Eye (tissue), 1 donor: ENCODE measurements at regions not wholly inside any gene's neighbourhood (a gene's known extent, or its start where the extent isn't known, plus 50 kb on each side); places are given as distances from the start of the nearest gene placed in this dataset.
A peak's percentile ranks its signal among the peaks of the same experiment; 100 is the strongest.
"Not testable (repeated sequence)": the region's sequence is repeated elsewhere in the genome, so short reads cannot be mapped to it uniquely, and the experiment has no call there.

Source experiments
- DNase-seq: peaks from one replicate; pipeline ENCODE4 v3.0.0-alpha.2; 2015

- no peak for DNase-seq
Observed at GRCh38 chr7:13241416-13241815, 554.0 kb downstream of the ARL4A start.

GRCh38 chr7:13257661-13258060, 570.2 kb downstream of the ARL4A start:
- DNase-seq: no peak

- DNase-seq: no peak
Observed at GRCh38 chr7:13258386-13258785, 571.0 kb downstream of the ARL4A start.

DNA sequence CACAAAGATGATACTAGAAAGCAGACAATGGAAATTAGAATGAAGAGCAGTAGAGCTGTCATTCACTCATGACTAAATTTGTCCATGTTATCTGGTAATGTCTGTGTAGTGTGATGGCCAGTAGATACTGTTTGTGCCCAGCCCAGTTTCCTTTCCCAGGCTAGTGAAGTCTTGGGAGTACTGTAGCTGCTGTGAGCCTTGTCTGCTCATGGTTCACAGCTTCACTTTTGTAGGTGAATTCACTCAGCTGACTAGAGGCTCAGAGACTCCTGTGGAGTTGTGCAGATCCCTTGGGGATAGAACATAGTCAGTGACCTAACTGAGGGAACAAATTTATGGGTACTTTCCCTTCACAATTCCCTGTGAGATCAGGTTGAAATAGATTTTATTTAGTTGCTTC, 572.5 kb downstream of the ARL4A start:
- DNase-seq: peak; percentile 35

GRCh38 chr7:13262929-13263530, 575.6 kb downstream of the ARL4A start:
- peak; percentile 80 for DNase-seq

- DNase-seq: no peak
Observed at GRCh38 chr7:13265271-13265670, 577.8 kb downstream of the ARL4A start.

DNA sequence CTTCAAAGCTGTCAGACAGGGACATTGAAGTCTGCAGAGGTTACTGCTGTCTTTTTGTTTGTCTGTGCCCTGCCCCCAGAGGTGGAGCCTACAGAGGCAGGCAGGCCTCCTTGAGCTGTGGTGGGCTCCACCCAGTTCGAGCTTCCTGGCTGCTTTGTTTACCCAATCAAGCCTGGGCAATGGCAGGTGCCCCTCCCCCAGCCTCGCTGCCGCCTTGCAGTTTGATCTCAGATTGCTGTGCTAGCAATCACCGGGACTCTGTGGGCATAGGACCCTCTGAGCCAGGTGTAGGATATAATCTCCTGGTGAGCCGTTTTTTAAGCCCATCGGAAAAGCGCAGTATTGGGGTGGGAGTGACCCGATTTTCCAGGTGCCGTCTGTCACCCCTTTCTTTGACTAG, 586.8 kb downstream of the ARL4A start:
- not testable (repeated sequence) for DNase-seq

- DNase-seq: no peak
Observed at GRCh38 chr7:13276977-13277376, 589.5 kb downstream of the ARL4A start.

- DNase-seq: no peak
Observed at GRCh38 chr7:13278020-13278419, 590.6 kb downstream of the ARL4A start.

- peak; percentile 64 for DNase-seq
Observed at GRCh38 chr7:13279854-13280435, 592.5 kb downstream of the ARL4A start.

GRCh38 chr7:13282377-13282980, 595.0 kb downstream of the ARL4A start:
- DNase-seq: peak; percentile 46

DNA sequence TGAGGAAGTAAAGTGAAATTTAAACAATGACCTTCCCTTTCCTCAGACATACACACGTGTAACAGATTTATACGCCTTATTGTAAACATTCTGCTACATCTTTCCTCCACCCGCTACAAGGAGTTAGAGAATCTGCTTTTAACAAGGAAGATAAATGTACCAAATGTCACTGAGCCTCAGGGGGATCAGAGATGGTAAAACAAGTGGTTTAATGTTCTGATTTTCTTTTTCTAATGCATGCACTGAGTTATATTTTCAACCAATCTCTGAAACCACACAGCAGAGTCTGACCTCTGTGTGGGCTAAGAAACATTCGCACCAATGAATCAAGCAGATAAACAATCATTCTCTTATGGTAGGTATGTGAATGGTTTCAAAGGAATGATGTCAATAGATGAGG, 599.5 kb downstream of the ARL4A start:
- DNase-seq: no peak

DNA sequence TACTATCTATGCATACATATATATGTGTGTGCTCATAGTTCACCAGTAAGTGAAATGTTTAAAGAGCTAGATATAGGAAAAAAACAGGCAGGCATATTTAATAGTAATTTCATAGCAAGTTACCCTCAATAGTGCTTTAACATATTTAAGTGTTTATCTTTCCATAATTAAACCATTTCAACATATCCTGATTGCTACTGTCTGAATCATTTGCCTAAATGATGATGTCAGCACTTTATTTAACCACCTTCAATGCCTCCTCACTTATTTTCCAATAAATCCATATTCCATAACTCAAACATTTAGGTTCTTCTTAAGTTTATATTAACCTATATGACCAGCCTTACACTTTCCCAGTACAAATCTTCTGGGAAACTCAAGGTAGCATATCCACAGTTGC, 601.1 kb downstream of the ARL4A start:
- DNase-seq: no peak

GRCh38 chr7:13290975-13291374, 603.5 kb downstream of the ARL4A start:
- DNase-seq: peak; percentile 5

DNA sequence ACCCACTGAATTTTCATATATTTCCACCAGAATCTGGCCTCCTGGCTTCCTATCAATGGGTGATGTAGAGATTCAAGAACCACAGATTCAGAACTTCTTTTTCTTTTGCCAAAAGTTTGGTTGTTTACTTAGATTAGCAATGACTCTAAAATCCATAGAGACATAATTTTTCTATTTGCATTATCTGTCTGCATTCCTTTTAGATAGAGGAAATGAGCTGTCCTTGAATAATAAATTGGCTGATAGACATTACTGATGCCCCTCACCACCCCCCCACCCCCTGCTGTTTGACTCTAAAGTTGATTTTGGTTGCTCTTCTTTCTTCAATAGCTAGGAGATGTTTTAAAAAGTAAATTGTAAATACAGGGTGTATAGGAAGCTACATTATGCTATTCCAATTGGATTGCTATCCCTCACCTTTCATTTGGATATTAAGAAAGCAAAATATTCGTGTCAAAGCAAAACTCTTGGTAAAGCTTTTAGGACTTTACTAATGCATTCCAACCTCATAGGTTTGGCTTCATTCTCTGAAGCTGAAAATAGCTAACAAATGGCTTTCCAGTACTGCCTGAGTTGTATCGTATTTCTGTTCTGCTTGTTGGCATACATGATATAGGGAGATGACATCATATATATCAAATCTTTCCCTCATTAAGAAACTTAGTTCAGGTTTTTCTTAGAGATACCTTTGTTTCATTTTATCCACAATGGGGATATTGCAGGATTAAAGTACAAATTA, 606.0 kb downstream of the ARL4A start:
- no peak for DNase-seq

DNA sequence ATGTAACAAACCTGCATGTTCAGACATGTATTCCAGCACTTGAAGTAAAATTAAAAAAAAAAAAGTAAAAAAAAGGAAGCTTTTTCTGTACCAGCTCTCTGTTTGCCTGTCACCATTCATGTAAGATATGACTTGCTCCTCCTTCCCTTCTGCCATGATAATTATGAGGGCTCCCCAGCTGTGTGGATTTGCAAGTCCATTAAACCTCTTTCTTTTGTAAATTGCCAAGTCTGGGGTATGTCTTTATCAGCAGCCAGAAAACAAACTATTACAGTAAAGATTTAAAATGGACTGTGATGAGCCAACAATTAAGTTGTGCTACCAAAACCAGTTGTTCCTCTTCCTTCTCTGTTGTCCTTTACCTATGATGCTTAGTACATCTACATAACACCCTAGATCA, 619.6 kb downstream of the ARL4A start:
- no peak for DNase-seq

DNA sequence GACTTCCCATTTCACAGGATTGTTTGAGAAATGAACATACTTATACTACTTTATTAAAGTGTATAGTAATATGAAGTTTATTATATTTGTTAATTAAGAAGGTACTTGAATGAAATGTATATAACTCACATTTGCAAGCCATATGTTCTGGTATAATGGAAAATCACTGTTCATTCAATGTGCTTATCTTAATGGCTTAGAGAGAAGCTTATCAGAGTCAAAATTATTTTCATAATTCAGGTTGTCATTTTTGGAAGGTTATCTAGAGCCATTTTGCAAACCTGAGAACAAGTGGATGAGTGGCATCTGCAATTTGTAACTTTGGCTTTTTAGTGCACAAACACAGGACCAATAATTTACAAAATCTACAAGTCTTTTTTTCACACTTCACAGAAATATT, 621.0 kb downstream of the ARL4A start:
- no peak for DNase-seq

GRCh38 chr7:13309535-13309934, 622.1 kb downstream of the ARL4A start:
- DNase-seq: no peak

DNA sequence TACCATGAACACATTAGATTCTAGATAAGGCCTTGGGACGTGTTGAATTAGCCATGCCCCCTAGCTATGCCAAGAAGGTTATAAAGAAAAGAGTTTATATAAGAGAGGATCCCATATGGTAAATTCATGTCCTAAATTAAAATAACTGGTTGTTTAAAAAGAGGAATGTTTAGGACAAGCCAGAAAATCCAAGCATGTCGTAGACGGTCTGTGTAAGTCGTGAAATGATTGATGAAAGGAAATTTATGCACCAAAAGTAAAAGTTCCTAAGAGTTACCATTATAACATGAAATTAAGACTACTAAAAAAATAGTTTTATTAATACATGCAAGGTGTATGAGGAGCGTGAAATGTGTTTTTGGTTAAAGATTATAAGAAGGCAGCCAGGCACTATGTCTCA, 624.9 kb downstream of the ARL4A start:
- no peak for DNase-seq

DNA sequence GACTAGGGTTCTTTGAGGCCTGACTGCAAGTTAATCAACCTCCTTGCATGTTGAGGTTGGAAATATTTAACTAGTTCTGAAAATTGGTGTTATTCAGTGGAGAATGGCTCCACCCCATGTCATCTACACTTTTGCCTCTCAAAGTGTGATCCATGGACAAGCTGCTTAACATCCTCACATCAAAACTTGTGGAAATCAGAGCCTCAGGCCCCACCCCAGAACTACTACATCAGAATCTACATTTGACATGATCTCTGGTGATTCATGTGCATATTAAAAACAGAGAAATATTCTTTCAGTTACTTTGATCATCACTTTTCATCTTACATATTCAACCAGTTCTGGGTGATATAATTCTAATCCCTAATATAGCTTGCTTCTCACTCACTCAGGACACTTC, 632.9 kb downstream of the ARL4A start:
- DNase-seq: no peak

DNA sequence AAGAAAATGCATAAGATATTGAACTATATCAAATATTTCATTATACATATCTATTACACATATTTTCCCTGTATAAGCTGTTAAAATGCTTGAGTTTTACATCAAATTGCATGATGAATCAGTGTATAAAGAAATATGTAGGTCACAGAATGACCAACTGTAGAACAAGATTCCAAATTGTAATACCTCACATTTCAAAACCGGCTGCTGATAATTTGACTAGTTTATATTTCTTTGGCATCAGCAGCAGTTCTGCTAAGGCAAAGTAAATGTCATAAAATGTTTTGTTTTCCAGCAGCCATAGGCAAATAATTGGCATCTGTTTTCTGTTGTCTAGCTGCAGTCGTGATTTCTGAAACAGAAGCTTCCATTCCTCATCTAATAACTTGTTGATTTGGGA, 633.9 kb downstream of the ARL4A start:
- no peak for DNase-seq

GRCh38 chr7:13322126-13322525, 634.7 kb downstream of the ARL4A start:
- no peak for DNase-seq

DNA sequence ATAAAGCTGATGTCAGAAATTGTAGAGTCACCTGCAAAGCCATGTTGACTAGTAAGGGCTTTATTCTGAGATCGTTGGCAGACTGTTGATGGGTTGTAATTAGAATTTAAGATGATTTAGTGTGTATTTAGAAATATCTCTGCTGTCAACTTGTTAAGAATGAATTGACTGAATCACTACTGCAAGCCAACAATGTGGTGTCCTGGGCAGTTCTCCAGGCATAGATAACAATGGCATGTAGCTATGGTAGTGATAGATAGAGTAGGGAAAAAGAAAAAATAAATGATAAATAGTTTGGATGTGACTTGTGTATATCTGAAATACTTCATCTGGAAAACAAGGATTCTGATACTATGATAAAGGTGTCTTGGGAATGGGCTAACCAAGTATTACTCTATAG, 640.2 kb downstream of the ARL4A start:
- no peak for DNase-seq

DNA sequence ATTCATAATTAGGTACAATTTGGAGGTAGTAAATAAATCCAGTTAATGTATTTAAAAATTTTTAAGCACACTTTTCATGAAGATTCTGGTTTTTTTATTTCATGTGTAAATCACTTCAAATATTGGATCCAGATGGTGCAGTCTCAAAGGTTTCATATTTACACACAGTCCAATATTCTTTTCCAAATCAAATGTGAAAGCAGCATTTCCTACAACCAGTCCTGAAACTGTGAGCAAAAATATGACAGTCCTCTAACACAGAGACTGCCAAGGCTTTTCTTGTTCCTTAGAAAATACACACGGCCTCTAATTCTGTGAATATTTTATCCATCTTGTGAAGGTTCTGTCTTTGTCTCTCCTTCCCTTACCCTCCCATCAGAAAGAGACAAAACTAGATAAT, 645.9 kb downstream of the ARL4A start:
- no peak for DNase-seq
